Retina (tissue), 1 donor: ENCODE measurements at regions not wholly inside any gene's neighbourhood (a gene's known extent, or its start where the extent isn't known, plus 50 kb on each side); places are given as distances from the start of the nearest gene placed in this dataset.

ENCODE experiments used
- DNase-seq: peaks from one replicate; pipeline ENCODE4 v3.0.0-alpha.2; 2016

- DNase-seq, result no peak
Measured at GRCh38 chr16:11447272-11447671, 102.0 kb downstream of the RMI2 start.

GRCh38 chr16:11447836-11448235 lies 102.6 kb downstream of the RMI2 start:
- DNase-seq, result no peak

- no peak for DNase-seq
Measured at GRCh38 chr16:11448796-11449416, 103.6 kb downstream of the RMI2 start.

GRCh38 chr16:11449716-11450115 lies 104.5 kb downstream of the RMI2 start:
- no peak for DNase-seq

GRCh38 chr16:11450136-11450535 lies 104.9 kb downstream of the RMI2 start:
- no peak for DNase-seq

- DNase-seq, result no peak
Measured at GRCh38 chr16:11452298-11452697, 107.0 kb downstream of the RMI2 start.

GRCh38 chr16:11452746-11453389 lies 107.6 kb downstream of the RMI2 start:
- no peak for DNase-seq

- no peak for DNase-seq
Measured at GRCh38 chr16:11456741-11457140, 111.5 kb downstream of the RMI2 start.

GRCh38 chr16:11459722-11460121 lies 114.5 kb downstream of the RMI2 start:
- no peak for DNase-seq

GRCh38 chr16:11460820-11461594 lies 115.7 kb downstream of the RMI2 start:
- no peak for DNase-seq

- DNase-seq, result no peak
Measured at GRCh38 chr16:11461595-11461990, 116.3 kb downstream of the RMI2 start.

- no peak for DNase-seq
Measured at GRCh38 chr16:11462036-11462435, 116.8 kb downstream of the RMI2 start.

- no peak for DNase-seq
Measured at GRCh38 chr16:11462861-11463260, 117.6 kb downstream of the RMI2 start.

- DNase-seq, result no peak
Measured at GRCh38 chr16:11464241-11464640, 119.0 kb downstream of the RMI2 start.

GRCh38 chr16:11465675-11466074 lies 120.4 kb downstream of the RMI2 start:
- DNase-seq, result no peak

- no peak for DNase-seq
Measured at GRCh38 chr16:11470676-11471415, 115.9 kb downstream of the LITAF start.

- no peak for DNase-seq
Measured at GRCh38 chr16:11471548-11471947, 115.2 kb downstream of the LITAF start.

GRCh38 chr16:11472410-11472809 lies 114.3 kb downstream of the LITAF start:
- no peak for DNase-seq

- DNase-seq, result no peak
Measured at GRCh38 chr16:11472851-11473250, 113.9 kb downstream of the LITAF start.

- no peak for DNase-seq
Measured at GRCh38 chr16:11473728-11474127, 113.0 kb downstream of the LITAF start.

- DNase-seq, result no peak
Measured at GRCh38 chr16:11474617-11475291, 112.0 kb downstream of the LITAF start.

GRCh38 chr16:11475896-11476630 lies 110.7 kb downstream of the LITAF start:
- DNase-seq, result no peak
